ENCODE measurements at regions not wholly inside any gene's neighbourhood (a gene's known extent, or its start where the extent isn't known, plus 50 kb on each side); places are given as distances from the start of the nearest gene placed in this dataset.
"Not testable (repeated sequence)": the region's sequence is repeated elsewhere in the genome, so short reads cannot be mapped to it uniquely, and the experiment has no call there.

- H3K4me1 ChIP-seq (ENCODE audit: control insufficient read depth in 4 of 4, insufficient read depth in 4 of 4, low read length in 3 of 4): no peaks in the 10 kb centered on the region
- no peak overlapping the region for H3K4me3 ChIP-seq (ENCODE audit: low read depth in 1 of 3, low read length in 3 of 3)
- H3K36me3 ChIP-seq (ENCODE audit: control insufficient read depth in 4 of 4, insufficient read depth in 3 of 4, low read depth in 1 of 4, low read length in 3 of 4): no peaks in the 10 kb centered on the region
- H3K9ac ChIP-seq (ENCODE audit: low read depth in 1 of 2, low read length in 2 of 2): no peak overlapping the region
- H3K27me3 ChIP-seq (ENCODE audit: control insufficient read depth in 4 of 4, insufficient read depth in 4 of 4, low read length in 3 of 4): no peaks in the 10 kb centered on the region
- TF ChIP-seq FOXA1 (IDR thresholded peaks at IDR 0.05): no peak
- TF ChIP-seq ZBTB33 (IDR thresholded peaks at IDR 0.05): no peak
- TF ChIP-seq YY1 (IDR thresholded peaks at IDR 0.05): no peak
- TF ChIP-seq ATF3 (IDR thresholded peaks at IDR 0.05): no peak
- TF ChIP-seq GABPA (IDR thresholded peaks at IDR 0.05 in 1 of 2, conservative IDR thresholded peaks at IDR 0.05 in 1 of 2): no peak
- no peak for TF ChIP-seq CTCF (IDR thresholded peaks at IDR 0.05; ENCODE audit: low read depth, low read length, missing input control)
- TF ChIP-seq MAX (IDR thresholded peaks at IDR 0.05): no peak
- no peak for TF ChIP-seq SP1 (IDR thresholded peaks at IDR 0.05)
- no peak for TF ChIP-seq REST (IDR thresholded peaks at IDR 0.05)
- 90% methylated on average over 12 of the region's 12 CpGs for WGBS
- H3K27ac ChIP-seq (ENCODE audit: low read depth in 1 of 2, low read length in 2 of 2): no peak overlapping the region
- no peak for DNase-seq (ENCODE audit: low spot score)
- no peaks in the 10 kb centered on the region for H3K9me3 ChIP-seq (ENCODE audit: control insufficient read depth in 4 of 4, low read length in 3 of 4)
Observed at GRCh38 chr3:197404030-197404429, 105.6 kb upstream of the DLG1 start.

- 94% methylated on average over 9 of the region's 9 CpGs for WGBS
- not testable (repeated sequence) for H3K4me1 ChIP-seq (ENCODE audit: control insufficient read depth in 4 of 4, insufficient read depth in 4 of 4, low read length in 3 of 4)
Observed at GRCh38 chr3:197402401-197402800, 104.0 kb upstream of the DLG1 start.

GRCh38 chr3:197399486-197399885 is 101.1 kb upstream of the DLG1 start:
- no peaks in the 10 kb centered on the region for H3K4me1 ChIP-seq (ENCODE audit: control insufficient read depth in 4 of 4, insufficient read depth in 4 of 4, low read length in 3 of 4)
- no peak overlapping the region for H3K9ac ChIP-seq (ENCODE audit: low read depth in 1 of 2, low read length in 2 of 2)
- H3K4me3 ChIP-seq (ENCODE audit: low read depth in 1 of 3, low read length in 3 of 3): no peak overlapping the region
- no peaks in the 10 kb centered on the region for H3K36me3 ChIP-seq (ENCODE audit: control insufficient read depth in 4 of 4, insufficient read depth in 3 of 4, low read depth in 1 of 4, low read length in 3 of 4)
- no peak overlapping the region for H3K27ac ChIP-seq (ENCODE audit: low read depth in 1 of 2, low read length in 2 of 2)
- DNase-seq (ENCODE audit: low spot score): no peak
- H3K9me3 ChIP-seq (ENCODE audit: control insufficient read depth in 4 of 4, low read length in 3 of 4): no peaks in the 10 kb centered on the region
- WGBS: 81% methylated on average over 4 of the region's 4 CpGs
- H3K27me3 ChIP-seq (ENCODE audit: control insufficient read depth in 4 of 4, insufficient read depth in 4 of 4, low read length in 3 of 4): no peaks in the 10 kb centered on the region
- TF ChIP-seq JUND (IDR thresholded peaks at IDR 0.05) (no peak), YY1 (IDR thresholded peaks at IDR 0.05) (no peak), TAF1 (conservative IDR thresholded peaks at IDR 0.05) (no peak), MAX (IDR thresholded peaks at IDR 0.05) (no peak), HNF4G (IDR thresholded peaks at IDR 0.05) (no peak), REST (IDR thresholded peaks at IDR 0.05) (no peak), SP1 (IDR thresholded peaks at IDR 0.05) (no peak), CTCF (IDR thresholded peaks at IDR 0.05; ENCODE audit: low read depth, low read length, missing input control) (no peak)

More at GRCh38 chr3:197402401-197402800, 104.0 kb upstream of the DLG1 start:
- H3K9ac ChIP-seq (ENCODE audit: low read depth in 1 of 2, low read length in 2 of 2); DNase-seq (ENCODE audit: low spot score); H3K4me3 ChIP-seq (ENCODE audit: low read depth in 1 of 3, low read length in 3 of 3); H3K27me3 ChIP-seq (ENCODE audit: control insufficient read depth in 4 of 4, insufficient read depth in 4 of 4, low read length in 3 of 4); H3K36me3 ChIP-seq (ENCODE audit: control insufficient read depth in 4 of 4, insufficient read depth in 3 of 4, low read depth in 1 of 4, low read length in 3 of 4); H3K27ac ChIP-seq (ENCODE audit: low read depth in 1 of 2, low read length in 2 of 2); H3K9me3 ChIP-seq (ENCODE audit: control insufficient read depth in 4 of 4, low read length in 3 of 4): not testable (repeated sequence)

All from liver (tissue), 8 donors.